ENCODE measurements at regions not wholly inside any gene's neighbourhood (a gene's known extent, or its start where the extent isn't known, plus 50 kb on each side); places are given as distances from the start of the nearest gene placed in this dataset.

GRCh38 chr13:47426126-47426849 is 529.4 kb upstream of the HTR2A start:
- no peaks in the 10 kb centered on the region for H3K27me3 ChIP-seq (ENCODE audit: control insufficient read depth, insufficient read depth, low read length)
- ChIA-PET POLR2A (ENCODE audit: unreplicated experiment) (no interaction called here), CTCF (interaction anchor here (0.6 kb wide), 1 partner anchor 686 kb away, joined by 3 read pairs; no protein-coding TSS in a partner anchor)
- H4K91ac ChIP-seq (ENCODE audit: insufficient read depth, low read depth, low read length): no peak overlapping the region
- H3K9ac ChIP-seq (ENCODE audit: low read depth, low read length): no peak overlapping the region
- no peaks in the 10 kb centered on the region for H3K9me1 ChIP-seq (ENCODE audit: insufficient read depth, low read length)
- no peak overlapping the region for H3K27ac ChIP-seq (ENCODE audit: insufficient read depth, low read length)
- peak overlapping the region; percentile 21; the same call in 1 of the 2 replicates for H3K18ac ChIP-seq (ENCODE audit: low read depth, low read length)
- H3K4ac ChIP-seq (ENCODE audit: low read depth, low read length): no peak overlapping the region
- no peak overlapping the region for H2BK15ac ChIP-seq (ENCODE audit: low read depth, low read length)
- no peaks in the 10 kb centered on the region for H4K20me1 ChIP-seq (ENCODE audit: insufficient read depth, low read length)
- dilution Hi-C loops (cut with HindIII; ENCODE audit: low sequenced_read_pairs, unreplicated experiment) (no loop called here), in situ Hi-C loops (cut with MboI; ENCODE audit: low sequenced_read_pairs) (no loop called here), intact Hi-C loops (cut with micrococcal nuclease) (no loop called here)
- TF ChIP-seq CEBPB (IDR thresholded peaks at IDR 0.05; ENCODE audit: low read depth, low read length): peak; percentile 81
- no peak for TF ChIP-seq RAD21 (IDR thresholded peaks at IDR 0.05; ENCODE audit: low read length)
- H3K4me3 ChIP-seq (ENCODE audit: insufficient read depth, low read depth, low read length): no peak overlapping the region
- peak; percentile 42; the same call in 1 of the 2 replicates for ATAC-seq (ENCODE audit: low read depth)
- H2AK5ac ChIP-seq (ENCODE audit: low read depth, low read length): no peak overlapping the region
- peak; percentile 86 for DNase-seq
- H4K5ac ChIP-seq (ENCODE audit: low read depth, low read length): peak overlapping the region; percentile 58; the same call in 1 of the 2 replicates
- H3K4me1 ChIP-seq (ENCODE audit: control insufficient read depth, insufficient read depth, low read length): no peaks in the 10 kb centered on the region
- H3K9me3 ChIP-seq (ENCODE audit: control insufficient read depth, insufficient read depth, low read length): no peaks in the 10 kb centered on the region
- no peak overlapping the region for H3K56ac ChIP-seq (ENCODE audit: extremely low read depth, insufficient read depth, low read length)
- no peak overlapping the region for H2BK20ac ChIP-seq (ENCODE audit: low read depth, low read length)
- BruUV-seq (replicated peaks): no TSS peak
- H3K4me2 ChIP-seq (ENCODE audit: low read depth, low read length): no peak overlapping the region
- WGBS, 2 experiments (ENCODE audit: extremely low coverage in 2 of 2, insufficient read length in 1 of 2): no CpG with 5 or more reads among the region's 3 CpGs
- no peak overlapping the region for H4K8ac ChIP-seq (ENCODE audit: low read depth in 2 of 2, low read length in 2 of 2)
- H3K23ac ChIP-seq (ENCODE audit: low read depth, low read length): no peak overlapping the region
- no peak overlapping the region for H2BK5ac ChIP-seq (ENCODE audit: low read depth, low read length, poor library complexity, severe bottlenecking)
- H2BK120ac ChIP-seq (ENCODE audit: low read depth, low read length): no peak overlapping the region
- no peak overlapping the region for H2AK9ac ChIP-seq (replicated peaks; ENCODE audit: low read depth, low read length, poor library complexity)
- no peaks in the 10 kb centered on the region for H3K79me1 ChIP-seq (ENCODE audit: low read depth in 1 of 2, low read length in 2 of 2)
- 0 out of 2 replicates have a peak overlapping the region, but pooled peaks have one; percentile 9 for H3K14ac ChIP-seq (replicated peaks; ENCODE audit: low read depth, low read length)
- H2AFZ ChIP-seq (replicated peaks; ENCODE audit: low read length, poor library complexity): no peak overlapping the region
- no peaks in the 10 kb centered on the region for H3K36me3 ChIP-seq (ENCODE audit: control insufficient read depth, insufficient read depth, low read length)
